BLaER1 treated with 17β-estradiol and CSF1 and Interleukin-3, amounts not matched to agents 10 nM and 100 nM (cell line): ENCODE measurements at regions not wholly inside any gene's neighbourhood (a gene's known extent, or its start where the extent isn't known, plus 50 kb on each side); places are given as distances from the start of the nearest gene placed in this dataset.

Experiments used
- H3K27ac ChIP-seq, 11 experiments: shearing (Covaris generic); formaldehyde crosslinking; 2 replicates each; pipeline ENCODE4 v1.8.1; 2022
- H3K27me3 ChIP-seq, 11 experiments: shearing (Covaris generic); formaldehyde crosslinking; 2 replicates each; pipeline ENCODE4 v1.8.1; 2022
- H3K36me3 ChIP-seq, 11 experiments: shearing (Covaris generic); formaldehyde crosslinking; 2 replicates each; pipeline ENCODE4 v1.8.1; 2022
- H3K4me1 ChIP-seq, 10 experiments: shearing (Covaris generic); formaldehyde crosslinking; 2 replicates each; pipeline ENCODE4 v1.8.1; 2022
- H3K4me2 ChIP-seq, 11 experiments: shearing (Covaris generic); formaldehyde crosslinking; 2 replicates each; pipeline ENCODE4 v1.8.1; 2022
- H3K4me3 ChIP-seq, 10 experiments: shearing (Covaris generic); formaldehyde crosslinking; 2 replicates each; pipeline ENCODE4 v1.8.1; 2022
- H3K9ac ChIP-seq, 11 experiments: shearing (Covaris generic); formaldehyde crosslinking; 2 replicates each; pipeline ENCODE4 v1.8.1; 2022
- H3K9me3 ChIP-seq, 11 experiments: shearing (Covaris generic); formaldehyde crosslinking; replicated peaks in 1 of 11; 2 replicates each; pipeline ENCODE4 v1.8.1; 2022
- H4K20me1 ChIP-seq, 11 experiments: shearing (Covaris generic); formaldehyde crosslinking; 2 replicates each; pipeline ENCODE4 v1.8.1; 2022
- Cebpa-rat ChIP-seq, 11 experiments: shearing (Covaris generic); IDR thresholded peaks; 2 replicates each; pipeline ENCODE4 v1.8.1; 2022

DNA sequence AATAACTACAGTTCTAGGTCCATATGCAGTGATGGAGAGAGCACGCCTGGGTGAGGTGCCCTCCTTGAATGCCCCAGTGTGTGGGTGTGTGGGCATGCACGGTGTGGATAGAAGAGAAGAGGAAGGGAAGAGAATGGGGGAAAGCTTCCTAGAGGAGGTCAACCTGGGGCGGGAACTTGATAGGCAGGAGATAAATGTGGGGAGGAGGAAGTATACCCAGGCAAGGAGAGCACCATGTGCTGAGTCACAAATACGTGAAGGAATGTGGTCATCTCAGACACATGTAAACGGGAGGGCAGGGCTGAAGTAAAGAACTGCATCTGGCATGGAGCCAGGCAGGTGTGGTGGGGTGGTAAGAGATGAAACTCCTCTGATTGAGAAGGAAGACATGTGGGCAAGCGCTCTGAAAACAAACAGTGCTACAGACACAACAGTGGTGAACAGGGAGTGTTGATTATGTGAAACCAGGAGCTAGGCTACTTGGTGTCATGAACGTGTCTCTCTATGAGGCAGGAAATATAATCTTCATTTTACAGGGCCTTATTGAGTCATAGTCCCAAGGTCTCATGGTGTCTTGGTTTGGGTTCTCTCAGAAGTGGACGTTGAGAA, 61.5 kb upstream of the EED start:
- no peak for TF ChIP-seq Cebpa-rat (IDR thresholded peaks at IDR 0.05)
- peaks cover 0 to 14% (median 0%) of the 10 kb centered on the region in 11 experiments; a peak in 7 of 22 replicates for H3K9me3 ChIP-seq
- H3K4me1 ChIP-seq: peaks cover 8 to 68% (median 33%) of the 10 kb centered on the region in 10 experiments; a peak in 18 of 20 replicates
- no peak overlapping the region for H3K9ac ChIP-seq
- H4K20me1 ChIP-seq: no peaks in the 10 kb centered on the region
- peak overlapping the region in 5 of 11 experiments; percentile 53 to 81 (median 78); a peak in 10 of 22 replicates for H3K4me2 ChIP-seq
- no peaks in the 10 kb centered on the region for H3K27me3 ChIP-seq
- H3K27ac ChIP-seq: peak overlapping the region in 2 of 11 experiments; percentile 17 to 39; a peak in 4 of 22 replicates
- H3K36me3 ChIP-seq: no peaks in the 10 kb centered on the region
- no peak overlapping the region for H3K4me3 ChIP-seq

DNA sequence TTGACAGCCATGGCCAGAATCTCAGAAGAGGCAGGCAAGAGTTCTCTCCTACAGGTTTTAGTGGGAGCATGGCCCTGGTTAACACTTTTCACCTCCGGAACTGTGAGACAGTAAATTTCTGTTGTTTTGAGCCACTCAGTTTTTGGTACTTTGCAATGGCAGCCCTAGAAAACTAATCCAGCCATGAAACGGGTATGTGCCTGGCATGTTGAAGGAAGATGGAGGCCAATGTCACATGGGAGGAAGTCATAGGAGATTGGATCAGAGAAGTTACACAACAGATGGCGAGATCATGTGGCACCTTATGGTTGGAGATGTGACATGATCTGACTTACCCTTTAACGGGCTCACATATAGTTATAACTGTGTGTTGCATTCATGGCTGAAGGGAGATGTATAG, 63.2 kb upstream of the EED start:
- no peak overlapping the region for H3K4me3 ChIP-seq
- H3K9ac ChIP-seq: no peak overlapping the region
- no peaks in the 10 kb centered on the region for H3K27me3 ChIP-seq
- no peaks in the 10 kb centered on the region for H4K20me1 ChIP-seq
- TF ChIP-seq Cebpa-rat (IDR thresholded peaks at IDR 0.05): no peak
- H3K4me1 ChIP-seq: peaks cover 8 to 85% (median 48%) of the 10 kb centered on the region in 10 experiments; a peak in 18 of 20 replicates
- H3K36me3 ChIP-seq: no peaks in the 10 kb centered on the region
- H3K9me3 ChIP-seq: peaks cover 0 to 14% (median 0%) of the 10 kb centered on the region in 11 experiments; a peak in 7 of 22 replicates
- H3K27ac ChIP-seq: peak overlapping the region in 3 of 11 experiments; percentile 32 to 44 (median 44); a peak in 4 of 22 replicates
- H3K4me2 ChIP-seq: peak overlapping the region in 4 of 11 experiments; percentile 59 to 73 (median 69); a peak in 7 of 22 replicates

DNA sequence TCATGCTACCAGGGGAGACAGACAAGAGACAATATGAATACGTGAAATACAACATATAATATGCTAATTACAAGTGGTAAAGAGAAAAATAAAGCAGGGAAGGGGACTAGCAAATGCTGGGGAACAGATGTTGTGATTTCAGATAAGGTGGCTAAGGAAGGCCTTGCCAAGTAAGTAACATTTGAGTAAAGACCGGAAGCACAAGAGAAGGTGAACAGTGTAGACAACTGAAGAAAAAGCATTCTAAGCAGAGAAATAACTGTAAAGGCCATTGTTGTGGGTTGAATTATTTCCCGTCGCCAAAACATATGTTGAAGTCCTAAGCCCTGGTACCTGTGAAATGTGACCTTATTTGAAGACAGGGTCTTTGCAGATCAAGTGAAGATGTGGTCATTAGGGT, 63.7 kb upstream of the EED start:
- Histone ChIP-seq H3K4me2 (peak overlapping the region; percentile 22 to 73 (median 59); a peak in 21 of 22 replicates), H3K27ac (peak overlapping the region in 6 of 11 experiments; percentile 21 to 44 (median 38); a peak in 8 of 22 replicates), H3K9me3 (peaks cover 0 to 14% (median 0%) of the 10 kb centered on the region in 11 experiments; a peak in 7 of 22 replicates), H3K4me1 (peaks cover 8 to 90% (median 51%) of the 10 kb centered on the region in 10 experiments; a peak in 18 of 20 replicates), H4K20me1 (no peaks in the 10 kb centered on the region), H3K27me3 (no peaks in the 10 kb centered on the region), H3K9ac (no peak overlapping the region), H3K4me3 (no peak overlapping the region), H3K36me3 (no peaks in the 10 kb centered on the region)
- no peak for TF ChIP-seq Cebpa-rat (IDR thresholded peaks at IDR 0.05)

DNA sequence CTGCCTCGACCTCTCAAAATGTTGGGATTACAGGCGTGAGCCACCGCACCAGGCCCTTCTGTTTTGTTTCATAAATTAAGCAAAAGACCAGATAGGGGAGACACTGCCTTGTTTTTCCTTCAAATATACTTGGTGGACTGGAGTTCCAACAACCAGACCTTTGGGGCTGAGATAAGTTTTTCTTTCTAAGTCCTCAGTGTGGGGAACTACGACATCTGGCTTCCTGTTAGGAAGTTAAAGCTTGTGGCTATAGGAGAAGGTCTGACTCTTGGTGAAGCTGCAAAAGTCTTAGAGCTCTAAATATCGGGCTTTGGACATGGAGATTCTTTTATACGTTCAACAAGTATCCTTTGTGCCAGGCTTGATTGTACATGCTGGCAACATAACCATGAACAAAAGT, 64.1 kb upstream of the EED start:
- Histone ChIP-seq H3K4me2 (peak overlapping the region; percentile 22 to 73 (median 59)), H3K27ac (peak overlapping the region in 6 of 11 experiments; percentile 21 to 44 (median 38); a peak in 9 of 22 replicates), H3K4me1 (peaks cover 8 to 92% (median 52%) of the 10 kb centered on the region in 10 experiments; a peak in 18 of 20 replicates), H3K27me3 (no peaks in the 10 kb centered on the region), H3K9me3 (peaks cover 0 to 14% (median 0%) of the 10 kb centered on the region in 11 experiments; a peak in 7 of 22 replicates), H3K9ac (no peak overlapping the region), H4K20me1 (no peaks in the 10 kb centered on the region), H3K36me3 (no peaks in the 10 kb centered on the region), H3K4me3 (no peak overlapping the region)
- no peak for TF ChIP-seq Cebpa-rat (IDR thresholded peaks at IDR 0.05)

DNA sequence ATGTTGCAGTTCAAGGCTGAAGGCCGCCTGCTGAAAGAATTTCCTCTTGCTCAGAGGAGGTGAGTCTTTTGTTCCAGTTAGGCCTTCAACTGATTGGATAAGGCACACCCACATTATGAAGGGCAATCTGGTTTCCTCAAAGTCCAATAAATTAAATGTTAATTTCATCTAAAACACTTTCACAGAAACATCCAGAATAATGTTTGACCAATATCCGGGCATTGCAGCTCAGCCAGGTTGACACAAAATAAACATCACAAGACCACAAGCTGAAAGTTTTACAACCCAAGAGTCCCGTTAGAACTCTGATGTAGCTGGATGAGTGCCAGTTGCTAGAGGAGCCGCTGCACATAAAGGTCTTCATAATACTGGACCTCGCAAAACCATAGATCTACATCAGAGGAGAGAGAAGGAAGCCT, 64.9 kb upstream of the EED start:
- no peaks in the 10 kb centered on the region for H3K27me3 ChIP-seq
- no peak for TF ChIP-seq Cebpa-rat (IDR thresholded peaks at IDR 0.05)
- no peaks in the 10 kb centered on the region for H3K36me3 ChIP-seq
- H3K9me3 ChIP-seq: peaks cover 0 to 14% (median 0%) of the 10 kb centered on the region in 11 experiments; a peak in 7 of 22 replicates
- no peaks in the 10 kb centered on the region for H4K20me1 ChIP-seq
- H3K27ac ChIP-seq: peak overlapping the region in 3 of 11 experiments; percentile 32 to 44 (median 36); a peak in 3 of 22 replicates
- no peak overlapping the region for H3K4me3 ChIP-seq
- H3K9ac ChIP-seq: no peak overlapping the region
- peaks cover 8 to 90% (median 51%) of the 10 kb centered on the region in 10 experiments; a peak in 18 of 20 replicates for H3K4me1 ChIP-seq
- H3K4me2 ChIP-seq: peak overlapping the region in 8 of 11 experiments; percentile 22 to 73 (median 62); a peak in 14 of 22 replicates

DNA sequence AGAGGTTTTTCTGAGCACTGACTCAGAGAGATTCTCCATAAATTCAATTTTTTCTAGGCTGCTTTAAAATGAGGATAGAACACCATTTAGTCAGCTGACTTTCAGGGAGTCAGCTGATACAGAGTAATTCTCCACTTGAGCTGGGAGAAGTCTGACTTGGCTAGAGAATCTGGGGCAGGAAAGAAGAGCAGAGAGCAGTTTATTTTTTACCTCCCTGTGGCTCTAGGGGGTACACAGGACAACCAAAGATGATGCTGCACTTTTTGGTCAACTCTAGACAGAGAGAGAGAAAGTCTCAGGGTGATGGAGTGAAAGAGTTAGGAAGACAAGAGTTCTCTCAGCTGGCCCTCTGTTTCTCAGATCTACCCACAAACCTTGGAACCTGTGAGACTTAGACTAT, 67.3 kb upstream of the EED start:
- H4K20me1 ChIP-seq: no peaks in the 10 kb centered on the region
- H3K4me1 ChIP-seq: peaks cover 8 to 91% (median 49%) of the 10 kb centered on the region in 10 experiments; a peak in 18 of 20 replicates
- H3K27ac ChIP-seq: peak overlapping the region in 6 of 11 experiments; percentile 7 to 58 (median 42); a peak in 9 of 22 replicates
- peak overlapping the region in 2 of 11 experiments; percentile 1 to 2; a peak in 3 of 22 replicates for H3K9ac ChIP-seq
- no peak for TF ChIP-seq Cebpa-rat (IDR thresholded peaks at IDR 0.05)
- peak overlapping the region in 6 of 11 experiments; percentile 39 to 73 (median 66); a peak in 11 of 22 replicates for H3K4me2 ChIP-seq
- no peaks in the 10 kb centered on the region for H3K27me3 ChIP-seq
- no peak overlapping the region for H3K4me3 ChIP-seq
- H3K9me3 ChIP-seq: peaks cover 0 to 14% (median 0%) of the 10 kb centered on the region in 11 experiments; a peak in 7 of 22 replicates
- H3K36me3 ChIP-seq: no peaks in the 10 kb centered on the region

DNA sequence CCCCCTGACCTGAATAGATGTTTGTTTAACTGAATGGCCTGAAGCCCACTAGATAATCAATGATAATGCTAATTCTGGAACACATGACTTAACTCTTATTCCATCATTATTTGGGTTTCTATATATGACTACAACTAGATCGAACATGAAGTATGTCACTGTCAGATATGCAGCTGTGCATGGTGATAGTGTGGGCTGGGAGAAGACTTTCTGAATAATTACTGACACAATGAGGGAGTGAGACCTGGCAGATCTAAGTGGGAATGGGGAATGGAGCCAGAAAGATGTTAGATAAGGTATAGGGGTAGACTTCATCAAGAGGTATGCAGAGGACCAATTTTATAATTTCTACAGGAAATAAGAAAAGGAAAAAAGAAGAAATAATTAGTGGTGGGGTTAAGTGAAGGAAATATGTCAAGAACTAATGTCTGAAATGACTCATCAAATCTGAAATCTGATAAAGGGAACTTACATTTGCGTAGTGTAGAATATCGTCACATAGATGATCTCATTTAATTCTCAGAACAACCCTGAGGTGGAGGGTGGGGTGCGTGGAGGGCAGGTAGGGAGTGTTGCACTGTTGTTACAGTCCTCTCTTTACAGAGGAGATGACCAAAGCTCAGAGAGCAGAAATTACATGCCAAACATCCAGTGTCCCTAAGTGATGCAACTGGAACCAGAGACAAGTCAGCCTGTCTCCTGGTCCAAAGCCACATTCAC, 68.2 kb upstream of the EED start:
- no peaks in the 10 kb centered on the region for H4K20me1 ChIP-seq
- H3K4me2 ChIP-seq: peak overlapping the region in 6 of 11 experiments; percentile 1 to 73 (median 66); a peak in 10 of 22 replicates

DNA sequence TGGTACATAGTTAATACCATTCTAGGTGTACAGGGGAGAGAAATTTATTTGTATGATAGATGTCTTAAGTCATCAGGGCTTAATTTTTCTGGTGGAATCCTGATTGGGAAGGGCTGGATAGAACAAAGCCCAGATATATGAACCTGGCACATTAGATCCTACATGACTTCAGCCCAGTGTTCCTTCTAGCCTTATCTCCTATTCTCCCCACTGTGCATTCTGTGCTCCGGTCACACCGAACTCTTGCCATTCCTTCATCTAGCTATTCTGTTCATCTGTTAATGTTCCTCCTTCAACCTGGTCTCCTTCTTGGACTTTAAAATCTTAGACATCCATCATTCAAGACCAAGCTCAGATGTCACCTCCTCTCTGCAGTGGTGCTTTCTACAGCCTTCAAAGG, 68.9 kb upstream of the EED start:
- TF ChIP-seq Cebpa-rat (IDR thresholded peaks at IDR 0.05): no peak
- peaks cover 7 to 93% (median 47%) of the 10 kb centered on the region in 10 experiments; a peak in 18 of 20 replicates for H3K4me1 ChIP-seq
- no peak overlapping the region for H3K4me3 ChIP-seq
- H3K9ac ChIP-seq: no peak overlapping the region
- H3K4me2 ChIP-seq: peak overlapping the region in 4 of 11 experiments; percentile 59 to 73 (median 72); a peak in 7 of 22 replicates
- H3K27me3 ChIP-seq: no peaks in the 10 kb centered on the region
- peaks cover 0 to 14% (median 0%) of the 10 kb centered on the region in 11 experiments; a peak in 7 of 22 replicates for H3K9me3 ChIP-seq
- H3K36me3 ChIP-seq: no peaks in the 10 kb centered on the region
- H4K20me1 ChIP-seq: no peaks in the 10 kb centered on the region
- H3K27ac ChIP-seq: peak overlapping the region in 1 of 11 experiments; percentile 38; a peak in 1 of 22 replicates

More for the DNA sequence above, 68.2 kb upstream of the EED start:
- no peaks in the 10 kb centered on the region for H3K36me3 ChIP-seq
- peaks cover 8 to 99% (median 53%) of the 10 kb centered on the region in 10 experiments; a peak in 18 of 20 replicates for H3K4me1 ChIP-seq
- no peak for TF ChIP-seq Cebpa-rat (IDR thresholded peaks at IDR 0.05)
- H3K27ac ChIP-seq: peak overlapping the region in 5 of 11 experiments; percentile 7 to 58 (median 38); a peak in 8 of 22 replicates
- H3K4me3 ChIP-seq: no peak overlapping the region
- H3K9me3 ChIP-seq: peaks cover 0 to 14% (median 0%) of the 10 kb centered on the region in 11 experiments; a peak in 7 of 22 replicates
- no peaks in the 10 kb centered on the region for H3K27me3 ChIP-seq
- 0 out of 22 replicates have a peak overlapping the region, but pooled peaks of 1 of the 11 experiments have one; percentile 1 for H3K9ac ChIP-seq
